Sigmoid colon (tissue), 4 donors: ENCODE measurements at regions not wholly inside any gene's neighbourhood (a gene's known extent, or its start where the extent isn't known, plus 50 kb on each side); places are given as distances from the start of the nearest gene placed in this dataset.

ENCODE experiments used
- CTCF ChIP-seq, 4 experiments: fragments of 450-650 bp in 3 of 4; fragments of 200-600 bp in 1 of 4; IDR thresholded peaks; one replicate each; pipeline ENCODE4 v1.5.1; 2016 to 2019; ENCODE audit warnings: antibody characterized with exemption in 4 of 4, mild to moderate bottlenecking in 3 of 4, moderate library complexity in 2 of 4
- POLR2AphosphoS5 ChIP-seq, 4 donors: sonication (generic); formaldehyde crosslinking; IDR thresholded peaks; one replicate each; pipeline ENCODE4 v1.6.1; 2017; ENCODE audit warnings: antibody characterized with exemption in 4 of 4

DNA sequence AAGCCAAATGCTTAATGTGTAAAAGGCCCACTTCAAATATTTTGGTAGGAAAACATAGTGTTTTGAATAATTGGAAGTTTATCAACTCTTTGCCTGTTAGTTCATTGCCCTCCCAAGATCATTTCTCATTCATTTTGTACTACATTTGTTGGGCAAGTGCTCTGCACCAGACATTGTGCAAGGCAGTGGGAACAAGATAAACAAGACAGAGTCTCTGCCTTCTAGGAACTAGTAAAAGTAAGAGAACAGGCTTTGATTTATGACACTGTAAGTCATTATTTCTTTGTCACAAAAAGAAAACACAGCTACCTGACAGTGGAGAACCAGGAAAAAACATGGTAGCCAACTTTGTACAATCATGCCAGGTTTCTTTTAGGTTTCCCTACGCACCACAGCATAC is 63.7 kb upstream of the PAM start:
- TF ChIP-seq CTCF (IDR thresholded peaks at IDR 0.05): no peak
- peak in 3 of 4 donors; percentile 30 to 60 (median 55) for TF ChIP-seq POLR2AphosphoS5 (IDR thresholded peaks at IDR 0.05)
